T-helper 1 cell treated with Interleukin-12 subunit alpha and Interleukin-12 subunit beta and Interleukin-4 antibody, amounts not matched to agents 30 ng/mL and 1 ng/mL, for 36 hours (primary cell): ENCODE measurements at regions not wholly inside any gene's neighbourhood (a gene's known extent, or its start where the extent isn't known, plus 50 kb on each side); places are given as distances from the start of the nearest gene placed in this dataset.

Experiments
- intact Hi-C: fragments of 100-400 bp; cut with micrococcal nuclease; formaldehyde crosslinking; loops from one replicate; pipeline ENCODE4 v1.15.1; 2024

DNA sequence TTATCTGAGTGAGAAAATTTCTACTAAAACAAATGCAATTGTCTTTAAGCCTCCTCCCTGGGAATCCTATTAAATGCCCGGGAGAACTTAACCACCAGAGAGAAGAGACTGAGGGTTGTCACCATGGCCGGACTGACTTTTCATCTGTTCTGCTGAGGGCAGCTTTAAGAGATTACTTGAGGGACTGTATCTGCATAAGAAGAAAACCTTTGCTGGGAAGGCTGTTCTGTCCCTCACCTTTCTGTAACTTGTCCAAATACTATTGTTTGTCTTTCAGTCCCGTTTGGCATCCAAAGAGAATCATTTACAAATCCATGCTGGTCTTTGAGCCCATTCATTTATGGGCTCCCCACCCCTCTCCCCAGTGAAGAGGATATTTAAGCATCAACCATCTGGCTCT lies 306.3 kb upstream of the FLRT2 start:
- intact Hi-C loops: no loop called here

GRCh38 chr14:85224241-85224640 lies 305.7 kb upstream of the FLRT2 start:
- intact Hi-C loops: no loop called here

DNA sequence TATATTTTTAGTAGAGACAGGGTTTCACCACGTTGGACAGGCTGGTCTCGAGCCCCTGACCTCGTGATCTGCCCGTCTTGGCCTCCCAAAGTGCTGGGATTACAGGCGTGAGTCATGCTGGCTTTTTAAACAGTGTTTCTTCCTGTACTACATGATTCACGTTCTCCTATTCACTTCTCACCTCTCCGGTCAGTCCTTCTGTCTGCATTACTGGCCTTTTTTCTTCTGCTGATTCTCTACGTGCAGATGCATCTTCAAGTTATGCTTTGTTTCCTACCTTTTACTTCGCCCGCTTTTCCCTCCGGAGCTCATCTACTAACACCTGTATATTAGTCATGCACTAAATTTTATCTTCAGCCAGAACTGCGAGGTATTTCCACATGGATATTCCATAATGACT lies 296.2 kb upstream of the FLRT2 start:
- intact Hi-C loops: no loop called here

DNA sequence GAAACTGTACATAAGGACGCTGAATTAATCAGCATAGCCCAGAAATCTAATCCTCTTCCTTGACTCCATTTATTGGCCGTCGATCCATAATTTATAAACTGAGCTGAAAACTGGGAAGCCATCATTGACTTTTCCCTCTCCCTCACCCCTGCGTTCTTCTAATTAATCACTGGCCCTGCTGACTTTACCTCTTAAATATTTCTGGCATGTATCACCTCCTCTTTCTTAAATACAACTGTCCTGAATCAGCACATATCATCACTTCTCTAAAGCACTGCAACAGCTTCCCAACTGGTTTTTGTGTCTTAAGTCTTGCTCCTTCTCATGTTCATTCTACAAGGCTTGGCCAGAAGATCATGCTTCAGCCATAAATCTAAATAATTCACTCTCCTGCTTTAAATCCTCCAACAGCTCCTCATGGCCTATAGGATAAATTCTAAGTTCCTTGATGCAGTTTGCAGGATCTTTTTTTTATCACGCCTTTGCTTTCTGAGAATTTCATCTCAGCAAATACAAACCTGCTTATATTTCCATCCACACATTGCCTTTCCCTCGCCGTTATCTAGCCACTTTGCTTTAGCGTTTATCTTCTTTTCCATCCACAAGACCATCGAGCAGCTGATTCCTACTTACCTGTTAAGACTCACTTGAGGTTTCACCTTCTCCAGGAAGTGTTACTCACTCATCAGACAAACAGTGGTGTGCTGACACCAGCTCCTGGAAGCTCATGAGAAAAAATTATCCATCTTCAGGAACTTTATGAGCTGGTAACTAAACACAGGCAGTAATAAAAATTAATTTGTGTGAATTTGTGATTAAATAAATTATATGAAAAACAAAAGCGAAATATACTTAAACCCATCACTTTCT lies 295.6 kb upstream of the FLRT2 start:
- intact Hi-C loops: no loop called here

DNA sequence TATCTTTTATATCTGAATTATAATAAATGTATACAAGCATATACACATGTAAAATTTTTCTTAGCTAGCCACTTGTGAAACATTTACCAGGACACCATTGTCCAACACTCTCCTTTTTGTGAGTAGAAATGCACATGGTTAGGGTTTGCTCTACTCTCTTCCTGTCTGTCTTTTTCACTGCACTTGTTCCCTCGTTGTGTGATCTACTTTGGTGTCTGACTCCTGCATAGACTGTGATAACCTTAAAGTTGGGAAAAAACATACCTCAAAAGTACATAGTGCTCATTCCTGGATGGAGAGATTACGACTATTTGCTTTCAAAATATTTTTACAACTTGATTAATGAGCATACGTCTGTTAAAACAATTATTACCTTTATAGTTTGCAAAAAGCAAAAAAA lies 294.1 kb upstream of the FLRT2 start:
- intact Hi-C loops: no loop called here

DNA sequence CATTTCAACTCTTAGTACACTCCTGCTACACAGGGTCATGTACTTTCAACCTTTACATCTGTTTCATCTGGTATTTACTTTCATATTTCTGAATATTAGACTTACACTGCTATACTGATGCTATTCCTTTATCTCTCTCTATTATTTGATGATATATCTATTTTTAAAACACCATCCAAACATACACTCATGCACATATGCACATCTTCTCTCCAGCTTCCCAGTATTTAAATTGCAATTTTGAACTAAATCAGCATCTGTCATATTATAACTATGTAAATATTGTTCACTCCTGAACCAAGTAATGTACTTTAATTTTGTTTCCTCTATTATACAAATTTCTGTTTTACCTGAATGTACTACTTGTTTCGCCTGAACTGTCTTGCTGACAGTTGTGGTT lies 293.6 kb upstream of the FLRT2 start:
- intact Hi-C loops: no loop called here

DNA sequence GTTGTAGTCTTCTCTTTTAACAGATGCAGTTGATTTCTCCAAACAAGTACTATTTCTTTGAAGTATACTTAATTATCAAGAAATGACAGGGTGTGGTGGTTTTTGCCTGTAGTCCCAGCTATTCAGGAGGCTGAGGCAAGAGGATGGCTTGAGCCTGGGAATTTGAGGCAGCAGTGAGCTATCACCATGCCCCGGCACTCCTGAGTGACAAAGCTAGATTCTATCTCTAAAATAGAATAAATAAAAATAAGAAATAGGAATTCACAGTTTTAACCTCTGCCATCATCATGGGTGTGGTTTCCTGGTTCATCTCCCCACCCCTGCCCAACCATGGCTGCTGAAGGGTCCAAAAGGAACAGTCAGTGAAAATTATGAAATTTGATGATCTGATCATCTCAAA lies 290.2 kb upstream of the FLRT2 start:
- intact Hi-C loops: no loop called here

- intact Hi-C loops: no loop called here
Measured at GRCh38 chr14:85241022-85241855, 288.7 kb upstream of the FLRT2 start.

DNA sequence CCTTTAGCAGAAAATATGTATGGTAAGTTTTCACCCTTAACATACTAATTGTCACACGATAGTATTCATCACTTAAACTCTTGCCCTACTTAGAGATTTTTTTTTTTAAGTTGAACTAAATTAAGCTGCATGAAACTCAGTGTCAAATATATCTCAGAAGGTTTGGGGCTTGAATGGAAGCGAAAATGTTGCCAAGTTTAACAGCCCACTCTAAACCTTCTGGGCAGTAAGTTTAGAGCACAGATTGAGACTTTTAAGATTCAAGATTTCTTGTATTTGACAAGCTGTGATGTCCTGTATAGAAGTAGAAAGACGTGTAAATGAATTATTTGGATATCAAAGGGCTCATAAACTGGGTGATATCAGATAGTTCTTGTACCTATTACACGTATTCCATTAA lies 287.3 kb upstream of the FLRT2 start:
- intact Hi-C loops: no loop called here

- intact Hi-C loops: no loop called here
Measured at GRCh38 chr14:85243321-85243720, 286.6 kb upstream of the FLRT2 start.

- intact Hi-C loops: no loop called here
Measured at GRCh38 chr14:85247071-85247470, 282.9 kb upstream of the FLRT2 start.

GRCh38 chr14:85248881-85249635 lies 280.9 kb upstream of the FLRT2 start:
- intact Hi-C loops: no loop called here

DNA sequence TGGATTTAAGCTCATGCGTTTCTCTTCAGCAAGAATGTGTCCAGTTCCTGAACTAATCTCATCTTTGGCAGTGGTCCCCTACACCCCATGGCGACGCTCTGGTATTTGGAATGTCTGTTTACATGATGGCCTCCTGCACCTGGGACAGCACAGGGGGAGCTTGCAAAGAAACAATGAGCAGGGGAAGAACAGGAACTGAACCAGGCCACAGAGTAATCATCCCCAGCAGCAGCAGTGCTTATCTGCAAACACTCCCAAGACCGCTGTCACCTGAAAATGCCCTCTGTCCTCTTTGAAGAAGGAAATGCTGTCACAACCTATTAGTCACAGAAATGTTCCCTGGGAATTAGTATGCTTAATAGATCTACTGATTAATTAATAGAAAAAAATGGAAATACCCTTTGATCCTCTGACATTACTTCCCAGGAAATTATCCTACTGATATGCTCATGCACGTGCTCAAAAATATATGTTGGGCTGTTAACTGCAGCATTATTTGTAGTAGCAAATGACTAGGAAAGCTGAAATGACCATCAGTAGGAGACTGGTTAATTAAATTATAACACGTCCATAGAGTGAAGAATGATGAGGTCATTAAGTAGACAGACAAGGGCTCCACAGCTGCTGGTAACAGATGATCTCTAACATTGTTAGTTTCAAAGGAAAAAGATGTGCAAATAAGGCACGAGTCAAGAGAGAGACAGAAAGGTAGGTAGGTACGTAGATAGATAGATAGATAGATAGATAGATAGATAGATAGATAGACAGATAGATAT lies 279.3 kb upstream of the FLRT2 start:
- intact Hi-C loops: no loop called here

DNA sequence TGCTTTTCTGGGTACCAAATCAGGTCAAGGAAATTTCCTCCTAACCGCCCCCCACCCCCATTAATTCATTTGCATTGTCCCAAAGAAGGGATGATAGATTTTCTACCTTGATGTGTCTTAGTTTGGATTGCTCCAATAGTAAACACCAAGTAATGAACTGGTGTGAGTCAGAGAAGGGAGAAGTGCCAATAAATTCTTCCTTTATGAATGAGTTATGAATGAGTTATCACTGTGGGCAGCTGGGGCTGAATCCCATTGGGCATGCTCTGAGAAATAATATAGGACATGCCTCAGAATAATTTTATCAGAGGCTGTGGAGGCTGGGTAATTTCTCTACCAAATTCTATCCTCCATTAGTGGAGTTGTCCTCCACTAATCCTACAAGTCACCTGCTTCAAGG lies 277.9 kb upstream of the FLRT2 start:
- intact Hi-C loops: no loop called here

GRCh38 chr14:85254711-85255110 lies 275.2 kb upstream of the FLRT2 start:
- intact Hi-C loops: no loop called here

DNA sequence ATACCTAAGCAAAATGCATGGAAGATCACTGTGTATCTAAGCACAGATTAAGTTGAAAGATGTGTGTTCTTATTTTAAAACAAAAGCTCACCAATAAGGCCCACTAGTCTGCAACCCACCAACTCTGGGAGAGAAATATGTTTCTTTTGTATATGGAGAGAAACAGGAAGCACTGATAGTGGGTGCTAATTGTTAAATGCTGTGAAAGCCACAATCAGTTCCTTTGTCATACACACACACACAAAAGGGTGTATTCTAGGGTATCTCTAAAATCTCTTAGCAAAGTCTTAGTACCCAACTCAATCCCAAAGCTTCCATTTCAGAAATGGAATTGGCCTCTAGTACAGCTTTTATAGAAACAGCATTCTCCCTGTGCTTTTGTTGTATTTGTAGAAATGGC lies 272.7 kb upstream of the FLRT2 start:
- intact Hi-C loops: no loop called here

DNA sequence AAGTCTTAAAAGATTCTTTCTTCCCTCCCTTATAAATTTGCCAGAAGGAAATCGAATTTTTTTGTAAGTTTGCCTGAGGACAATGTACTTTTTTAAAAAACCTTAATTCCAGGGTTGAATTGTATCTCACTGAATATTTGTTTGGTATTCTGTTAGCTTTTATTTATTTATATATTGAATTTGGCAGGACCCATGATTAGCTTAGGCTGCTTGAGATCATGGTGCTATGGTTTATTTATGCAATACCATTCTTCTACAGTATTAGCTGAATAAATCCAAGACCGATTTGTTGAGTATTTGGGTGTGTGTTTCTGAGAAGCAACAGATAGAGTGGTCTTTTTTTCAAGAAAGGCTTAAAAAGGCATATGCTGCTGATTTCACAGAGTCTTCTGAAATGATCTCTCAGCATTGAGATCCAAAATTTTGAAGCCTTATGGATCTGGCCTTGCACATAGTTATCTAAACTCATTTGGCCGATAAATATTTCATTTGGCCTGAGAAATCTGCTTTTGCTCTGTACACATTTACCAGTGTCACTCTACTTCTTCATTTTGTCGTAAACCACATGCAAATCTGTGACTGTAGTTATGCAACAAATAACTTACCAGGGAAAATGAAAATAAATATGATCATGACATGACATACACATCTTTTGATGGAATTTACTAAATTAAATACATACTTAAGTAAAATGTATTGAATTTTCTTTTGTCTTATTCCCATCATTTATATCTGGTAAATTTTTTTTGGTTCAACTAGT lies 265.8 kb upstream of the FLRT2 start:
- intact Hi-C loops: no loop called here

GRCh38 chr14:85273099-85273677 lies 256.8 kb upstream of the FLRT2 start:
- intact Hi-C loops: no loop called here

- intact Hi-C loops: no loop called here
Measured at GRCh38 chr14:85273952-85274351, 256.0 kb upstream of the FLRT2 start.
